HL-60 (cell line): ENCODE measurements at regions not wholly inside any gene's neighbourhood (a gene's known extent, or its start where the extent isn't known, plus 50 kb on each side); places are given as distances from the start of the nearest gene placed in this dataset.

Experiments used
- DNase-seq, 2 experiments: peaks; one replicate each; pipeline ENCODE4 v3.0.0-alpha.2; 2010 to 2020; ENCODE audit warnings: low read depth in 1 of 2, low spot score in 1 of 2
- H3K27ac ChIP-seq: fragments of 250-450 bp; sonication (Bioruptor Pico); replicated peaks from 2 replicates; pipeline ENCODE4 v1.5.1; 2020; ENCODE audit warnings: mild to moderate bottlenecking, moderate library complexity
- H3K27me3 ChIP-seq: fragments of 250-450 bp; sonication (Bioruptor Pico); 2 replicates; pipeline ENCODE4 v1.5.1; 2021; ENCODE audit warnings: mild to moderate bottlenecking, moderate library complexity; ENCODE audit not compliant: insufficient read depth, poor library complexity, severe bottlenecking
- H3K4me3 ChIP-seq: replicated peaks from 2 replicates; pipeline ENCODE4 v1.5.1; 2011; ENCODE audit warnings: mild to moderate bottlenecking, control low read depth, low read length; ENCODE audit not compliant: insufficient read depth
- CTCF ChIP-seq: IDR thresholded peaks from one replicate; pipeline ENCODE4 v1.5.1; 2011; ENCODE audit warnings: low read length, control low read depth, inconsistent platforms; ENCODE audit not compliant: insufficient read depth
- GABPA ChIP-seq: IDR thresholded peaks from 2 replicates; pipeline ENCODE4 v1.6.1; 2012; ENCODE audit warnings: low read depth
- POLR2AphosphoS5 ChIP-seq: IDR thresholded peaks from 2 replicates; pipeline ENCODE4 v1.6.1; 2012; ENCODE audit warnings: low read depth
- REST ChIP-seq: IDR thresholded peaks from 2 replicates; pipeline ENCODE4 v1.6.1; 2012; ENCODE audit warnings: low read depth; ENCODE audit not compliant: insufficient replicate concordance
- SPI1 ChIP-seq: IDR thresholded peaks from 2 replicates; pipeline ENCODE4 v1.6.1; 2012; ENCODE audit warnings: low read depth, mild to moderate bottlenecking, borderline replicate concordance

GRCh38 chr9:88065619-88066018 lies 72.7 kb downstream of the SPATA31C2 start:
- H3K27ac ChIP-seq = no peak overlapping the region
- no peak for DNase-seq
- TF ChIP-seq REST = no peak
- H3K4me3 ChIP-seq = no peak overlapping the region
- peaks cover 2% of the 10 kb centered on the region for H3K27me3 ChIP-seq

- H3K4me3 ChIP-seq = no peak overlapping the region
- no peak overlapping the region for H3K27ac ChIP-seq
- TF ChIP-seq REST = no peak
- TF ChIP-seq SPI1 = no peak
- TF ChIP-seq POLR2AphosphoS5 = no peak
- TF ChIP-seq GABPA = no peak
- no peak for TF ChIP-seq CTCF
- H3K27me3 ChIP-seq = peaks cover 2% of the 10 kb centered on the region
- DNase-seq = no peak
Measured at GRCh38 chr9:88064554-88064953, 73.7 kb downstream of the SPATA31C2 start.

- no peak for DNase-seq
- peaks cover 2% of the 10 kb centered on the region for H3K27me3 ChIP-seq
- TF ChIP-seq CTCF (no peak), SPI1 (no peak), REST (no peak), GABPA (no peak), POLR2AphosphoS5 (no peak)
- H3K4me3 ChIP-seq = no peak overlapping the region
- no peak overlapping the region for H3K27ac ChIP-seq
Measured at GRCh38 chr9:88060746-88061145, 77.5 kb downstream of the SPATA31C2 start.

- no peaks in the 10 kb centered on the region for H3K27me3 ChIP-seq
- no peak overlapping the region for H3K27ac ChIP-seq
- no peak overlapping the region for H3K4me3 ChIP-seq
- no peak for TF ChIP-seq GABPA
- no peak for TF ChIP-seq SPI1
- TF ChIP-seq REST = no peak
- DNase-seq = no peak
Measured at GRCh38 chr9:88059469-88059868, 78.8 kb downstream of the SPATA31C2 start.
